ENCODE measurements at regions not wholly inside any gene's neighbourhood (a gene's known extent, or its start where the extent isn't known, plus 50 kb on each side); places are given as distances from the start of the nearest gene placed in this dataset.

GRCh38 chr3:124230432-124230831 lies 238.5 kb upstream of the ROPN1 start:
- no peak for DNase-seq (ENCODE audit: low read depth in 2 of 3, low spot score in 2 of 3)

- no peak for DNase-seq (ENCODE audit: low read depth in 2 of 3, low spot score in 2 of 3)
Measured at GRCh38 chr3:124230998-124231397, 239.1 kb upstream of the ROPN1 start.

- DNase-seq (ENCODE audit: low read depth in 2 of 3, low spot score in 2 of 3): no peak
Measured at GRCh38 chr3:124234852-124235252, 242.9 kb upstream of the ROPN1 start.

GRCh38 chr3:124235446-124235845 lies 243.5 kb upstream of the ROPN1 start:
- no peak for DNase-seq (ENCODE audit: low read depth in 2 of 3, low spot score in 2 of 3)

GRCh38 chr3:124243177-124243859 lies 251.4 kb upstream of the ROPN1 start:
- no peak for DNase-seq (ENCODE audit: low read depth in 2 of 3, low spot score in 2 of 3)

- DNase-seq (ENCODE audit: low read depth in 2 of 3, low spot score in 2 of 3): no peak
Measured at GRCh38 chr3:124246376-124246775, 254.5 kb upstream of the ROPN1 start.

- no peak for DNase-seq (ENCODE audit: low read depth in 2 of 3, low spot score in 2 of 3)
Measured at GRCh38 chr3:124246949-124247348, 255.0 kb upstream of the ROPN1 start.

- DNase-seq (ENCODE audit: low read depth in 2 of 3, low spot score in 2 of 3): no peak
Measured at GRCh38 chr3:124248471-124249028, 256.6 kb upstream of the ROPN1 start.

- no peak for DNase-seq (ENCODE audit: low read depth in 2 of 3, low spot score in 2 of 3)
Measured at GRCh38 chr3:124249038-124249437, 257.1 kb upstream of the ROPN1 start.

GRCh38 chr3:124250053-124250452 lies 258.1 kb upstream of the ROPN1 start:
- peak in 2 of 3 donors; percentile 58 to 83 for DNase-seq (ENCODE audit: low read depth in 2 of 3, low spot score in 2 of 3)

GRCh38 chr3:124256156-124256555 lies 264.2 kb upstream of the ROPN1 start:
- no peak for DNase-seq (ENCODE audit: low read depth in 2 of 3, low spot score in 2 of 3)

- no peak for DNase-seq (ENCODE audit: low read depth in 2 of 3, low spot score in 2 of 3)
Measured at GRCh38 chr3:124256599-124256998, 264.7 kb upstream of the ROPN1 start.

- DNase-seq (ENCODE audit: low read depth in 2 of 3, low spot score in 2 of 3): peak in 1 of 3 donors; percentile 70
Measured at GRCh38 chr3:124257336-124257864, 265.5 kb upstream of the ROPN1 start.

- no peak for DNase-seq (ENCODE audit: low read depth in 2 of 3, low spot score in 2 of 3)
Measured at GRCh38 chr3:124258057-124258500, 266.2 kb upstream of the ROPN1 start.

GRCh38 chr3:124260206-124260915 lies 268.4 kb upstream of the ROPN1 start:
- no peak for DNase-seq (ENCODE audit: low read depth in 2 of 3, low spot score in 2 of 3)

- DNase-seq (ENCODE audit: low read depth in 2 of 3, low spot score in 2 of 3): no peak
Measured at GRCh38 chr3:124261306-124261705, 269.4 kb upstream of the ROPN1 start.

GRCh38 chr3:124263168-124263567 lies 271.2 kb upstream of the ROPN1 start:
- DNase-seq (ENCODE audit: low read depth in 2 of 3, low spot score in 2 of 3): peak in 2 of 3 donors; percentile 39 to 73

- no peak for DNase-seq (ENCODE audit: low read depth in 2 of 3, low spot score in 2 of 3)
Measured at GRCh38 chr3:124264346-124264745, 272.4 kb upstream of the ROPN1 start.

GRCh38 chr3:124266487-124266886 lies 274.6 kb upstream of the ROPN1 start:
- no peak for DNase-seq (ENCODE audit: low read depth in 2 of 3, low spot score in 2 of 3)

GRCh38 chr3:124267406-124267805 lies 275.5 kb upstream of the ROPN1 start:
- no peak for DNase-seq (ENCODE audit: low read depth in 2 of 3, low spot score in 2 of 3)

GRCh38 chr3:124268355-124268754 lies 276.4 kb upstream of the ROPN1 start:
- no peak for DNase-seq (ENCODE audit: low read depth in 2 of 3, low spot score in 2 of 3)

GRCh38 chr3:124269619-124270018 lies 277.7 kb upstream of the ROPN1 start:
- DNase-seq (ENCODE audit: low read depth in 2 of 3, low spot score in 2 of 3): no peak

All from hematopoietic multipotent progenitor cell (in vitro differentiated cells).